Smooth muscle cell (in vitro differentiated cells): ENCODE measurements at regions not wholly inside any gene's neighbourhood (a gene's known extent, or its start where the extent isn't known, plus 50 kb on each side); places are given as distances from the start of the nearest gene placed in this dataset.

Source experiments
- DNase-seq: peaks from one replicate; lab custom pipeline; 2025; ENCODE audit not compliant: unreplicated experiment; lab: John Stamatoyannopoulos, UW
- H2AFZ ChIP-seq: fragments of 200-600 bp; sonication (generic); 2 replicates; pipeline ENCODE4 v1.6.0; 2016; ENCODE audit warnings: antibody characterized with exemption, low read depth, mild to moderate bottlenecking
- H3F3A ChIP-seq: fragments of 200-600 bp; sonication (generic); 2 replicates; pipeline ENCODE4 v1.6.0; 2017; ENCODE audit warnings: antibody characterized with exemption, low read depth
- H3K27ac ChIP-seq: fragments of 200-600 bp; sonication (generic); 2 replicates; pipeline ENCODE4 v1.5.1; 2016; ENCODE audit warnings: low read depth, mild to moderate bottlenecking
- H3K27me3 ChIP-seq: fragments of 200-600 bp; sonication (generic); 2 replicates; pipeline ENCODE4 v1.6.1; 2016; ENCODE audit warnings: low read depth, mild to moderate bottlenecking
- H3K36me3 ChIP-seq: fragments of 200-600 bp; sonication (generic); 2 replicates; pipeline ENCODE4 v1.5.1; 2016; ENCODE audit warnings: low read depth
- H3K4me1 ChIP-seq: fragments of 200-600 bp; sonication (generic); 2 replicates; pipeline ENCODE4 v1.5.1; 2016; ENCODE audit warnings: low read depth
- H3K4me2 ChIP-seq: fragments of 200-600 bp; sonication (generic); 2 replicates; pipeline ENCODE4 v1.6.0; 2016; ENCODE audit warnings: mild to moderate bottlenecking
- H3K4me3 ChIP-seq: fragments of 200-600 bp; sonication (generic); 2 replicates; pipeline ENCODE4 v1.5.1; 2016; ENCODE audit warnings: mild to moderate bottlenecking
- H3K79me2 ChIP-seq: fragments of 200-600 bp; sonication (generic); 2 replicates; pipeline ENCODE4 v1.6.0; 2016; ENCODE audit warnings: low read depth, mild to moderate bottlenecking
- H3K9ac ChIP-seq: fragments of 200-600 bp; sonication (generic); 2 replicates; pipeline ENCODE4 v1.6.0; 2016; ENCODE audit warnings: low read depth
- H3K9me3 ChIP-seq: fragments of 200-600 bp; sonication (generic); replicated peaks from 2 replicates; pipeline ENCODE4 v1.5.1; 2016; ENCODE audit warnings: low read depth
- H4K20me1 ChIP-seq: fragments of 200-600 bp; sonication (generic); 2 replicates; pipeline ENCODE4 v1.6.0; 2016; ENCODE audit warnings: low read depth
- CTCF ChIP-seq: fragments of 200-600 bp; sonication (generic); IDR thresholded peaks from 2 replicates; pipeline ENCODE4 v1.5.1; 2017; ENCODE audit warnings: borderline replicate concordance, mild to moderate bottlenecking, antibody characterized with exemption; ENCODE audit not compliant: insufficient read depth, poor library complexity, severe bottlenecking
- WGBS: methylation state at CpG from one replicate; pipeline ENCODE4 v1.1.7; 2016; ENCODE audit warnings: low lambda C conversion rate; 5-methylcytosine and 5-hydroxymethylcytosine counted together

- no peaks in the 10 kb centered on the region for H3K27me3 ChIP-seq
Observed at GRCh38 chr5:82473262-82473661, 195.1 kb upstream of the RPS23 start.

GRCh38 chr5:82470185-82470994, 192.2 kb upstream of the RPS23 start:
- Histone ChIP-seq H3K27ac (peak overlapping the region; percentile 6), H3K79me2 (no peaks in the 10 kb centered on the region), H2AFZ (peak overlapping the region; percentile 87), H3K9ac (no peak overlapping the region), H3K4me1 (no peaks in the 10 kb centered on the region), H3K4me3 (no peak overlapping the region), H3K4me2 (peak overlapping the region; percentile 54), H4K20me1 (no peaks in the 10 kb centered on the region), H3K36me3 (no peaks in the 10 kb centered on the region), H3K9me3 (no peaks in the 10 kb centered on the region), H3K27me3 (no peaks in the 10 kb centered on the region), H3F3A (peaks cover 3% of the 10 kb centered on the region)
- no peak for TF ChIP-seq CTCF
- no peak for DNase-seq
- WGBS, result 56% methylated on average over 6 of the region's 6 CpGs

More at GRCh38 chr5:82473262-82473661, 195.1 kb upstream of the RPS23 start:
- Histone ChIP-seq H2AFZ (no peak overlapping the region), H3K9me3 (no peaks in the 10 kb centered on the region), H3K4me3 (no peak overlapping the region), H4K20me1 (no peaks in the 10 kb centered on the region), H3K9ac (no peak overlapping the region), H3K4me1 (no peaks in the 10 kb centered on the region), H3K79me2 (no peaks in the 10 kb centered on the region), H3K36me3 (no peaks in the 10 kb centered on the region), H3F3A (peaks cover 3% of the 10 kb centered on the region), H3K4me2 (no peak overlapping the region), H3K27ac (no peak overlapping the region)
- DNase-seq, result no peak
- no peak for TF ChIP-seq CTCF

- no peaks in the 10 kb centered on the region for H3K9me3 ChIP-seq
- H3K36me3 ChIP-seq, result no peaks in the 10 kb centered on the region
- no peaks in the 10 kb centered on the region for H3K27me3 ChIP-seq
- no peak overlapping the region for H3K4me3 ChIP-seq
- no peaks in the 10 kb centered on the region for H3K4me1 ChIP-seq
- DNase-seq, result no peak
- no peak overlapping the region for H3K9ac ChIP-seq
- no peaks in the 10 kb centered on the region for H3K79me2 ChIP-seq
- no peaks in the 10 kb centered on the region for H4K20me1 ChIP-seq
- peak overlapping the region; percentile 75 for H2AFZ ChIP-seq
- H3F3A ChIP-seq, result peaks cover 3% of the 10 kb centered on the region
- H3K4me2 ChIP-seq, result peak overlapping the region; percentile 40
- no peak for TF ChIP-seq CTCF
- 74% methylated on average over 6 of the region's 6 CpGs for WGBS
- H3K27ac ChIP-seq, result no peak overlapping the region
Observed at GRCh38 chr5:82466986-82467561, 188.9 kb upstream of the RPS23 start.
